HT-29 (cell line): ENCODE measurements at regions not wholly inside any gene's neighbourhood (a gene's known extent, or its start where the extent isn't known, plus 50 kb on each side); places are given as distances from the start of the nearest gene placed in this dataset.
"Not testable (repeated sequence)": the region's sequence is repeated elsewhere in the genome, so short reads cannot be mapped to it uniquely, and the experiment has no call there.

ENCODE experiments used
- DNase-seq: peaks from one replicate; pipeline ENCODE4 v3.0.0-alpha.2; 2015; ENCODE audit warnings: low spot score

DNA sequence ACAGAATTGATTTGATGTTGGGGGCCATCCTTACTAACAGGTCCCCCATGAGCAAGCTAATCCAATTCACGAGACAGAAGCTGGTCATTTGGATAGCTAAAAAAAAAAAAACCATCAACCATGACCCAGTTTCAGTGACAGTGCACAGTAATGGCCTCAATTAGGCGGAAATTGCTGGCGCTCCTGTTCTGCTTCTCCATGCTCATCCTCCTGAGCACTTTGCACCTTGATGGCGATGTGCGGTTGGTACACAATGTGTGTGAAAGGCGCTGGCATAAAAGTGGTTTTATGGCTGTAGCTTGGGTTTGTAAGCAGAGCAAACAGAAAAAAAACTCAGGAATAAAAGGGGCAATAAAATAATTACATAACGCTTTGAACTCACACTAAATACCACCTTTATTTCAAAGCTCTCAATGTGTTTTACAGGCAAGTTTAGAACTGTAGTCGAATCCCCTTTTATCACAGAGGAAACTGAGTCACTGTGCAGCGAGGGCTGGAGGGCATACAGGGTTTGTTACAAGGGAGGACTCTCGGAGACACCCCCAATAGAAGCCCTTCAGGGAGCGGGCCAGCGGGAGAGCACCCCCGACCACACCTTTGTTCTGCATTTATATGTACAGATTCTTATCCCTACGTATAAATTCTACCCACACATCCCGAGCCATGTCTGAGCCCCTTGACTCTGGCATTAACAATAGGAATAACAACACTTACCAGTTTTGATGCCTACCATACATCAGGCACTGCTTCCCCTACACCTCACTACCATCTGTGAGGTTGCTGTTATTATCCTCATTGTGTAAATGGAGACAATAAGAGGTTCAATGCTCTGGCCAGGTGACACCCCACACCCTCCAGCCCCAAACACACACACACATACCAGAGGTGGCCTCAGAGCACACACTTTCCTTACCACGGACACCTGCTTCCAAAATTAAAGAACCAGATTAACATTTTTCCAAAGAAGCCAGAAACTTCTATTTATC, 213.5 kb upstream of the IRF2BP2 start:
- peak; percentile 80 for DNase-seq

DNA sequence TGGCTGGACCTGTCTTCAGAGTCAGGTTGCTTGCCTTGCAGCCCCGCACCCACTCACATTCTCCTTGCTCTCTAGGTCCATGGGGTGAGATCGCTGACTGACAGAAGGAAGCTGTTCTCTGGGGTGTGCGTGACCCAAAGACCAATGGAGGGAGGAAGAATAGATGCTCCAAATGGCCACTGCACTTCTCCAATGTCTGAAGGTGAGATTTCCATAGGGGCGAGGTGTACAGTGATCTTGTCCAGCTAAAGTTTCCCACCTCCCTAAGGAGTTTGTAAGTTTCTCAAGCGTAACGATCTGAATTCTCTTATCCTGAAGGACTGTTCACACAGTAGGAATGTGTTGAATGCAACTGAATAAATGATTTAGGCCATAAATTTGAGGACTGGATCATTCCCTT, 211.9 kb upstream of the IRF2BP2 start:
- DNase-seq = no peak

DNA sequence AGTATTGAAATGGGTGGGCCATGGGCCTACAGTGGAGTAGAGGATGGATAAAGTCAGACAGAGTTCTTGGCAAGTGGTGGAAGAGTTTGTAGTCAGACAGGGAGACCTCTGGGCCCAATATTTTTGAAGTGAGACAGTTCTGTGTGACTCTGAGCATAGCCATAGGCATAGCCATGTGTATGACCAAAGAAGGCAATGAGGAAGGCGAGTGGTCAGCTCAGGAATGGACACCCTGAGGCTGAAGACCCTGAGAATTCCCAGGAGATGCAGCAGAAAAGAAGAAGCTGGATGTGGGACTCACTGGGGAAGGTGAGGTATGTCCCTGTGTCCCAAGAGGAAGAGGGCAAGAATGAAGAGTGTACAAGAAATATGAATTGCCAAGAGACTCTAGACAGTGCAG, 210.6 kb upstream of the IRF2BP2 start:
- DNase-seq = no peak

DNA sequence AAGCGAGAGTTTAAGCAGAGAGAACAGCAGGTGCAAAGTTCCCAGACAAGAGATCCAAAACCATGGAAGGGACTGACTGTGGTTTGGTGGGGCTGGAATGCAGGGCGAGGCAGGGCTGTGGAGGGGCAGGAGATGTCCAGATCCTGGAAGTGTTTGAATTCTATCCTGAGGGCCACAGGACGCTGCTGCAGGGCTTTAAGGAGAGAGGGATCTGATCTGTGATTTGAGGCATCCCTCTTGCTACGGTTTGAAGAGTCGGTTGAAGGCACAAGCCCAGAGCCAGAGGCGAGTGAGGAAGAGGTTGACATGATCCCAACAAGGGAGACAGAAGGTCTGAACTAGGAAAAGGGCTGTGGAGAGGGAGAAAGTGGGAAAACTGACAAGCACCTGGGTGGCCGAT, 209.9 kb upstream of the IRF2BP2 start:
- not testable (repeated sequence) for DNase-seq

DNA sequence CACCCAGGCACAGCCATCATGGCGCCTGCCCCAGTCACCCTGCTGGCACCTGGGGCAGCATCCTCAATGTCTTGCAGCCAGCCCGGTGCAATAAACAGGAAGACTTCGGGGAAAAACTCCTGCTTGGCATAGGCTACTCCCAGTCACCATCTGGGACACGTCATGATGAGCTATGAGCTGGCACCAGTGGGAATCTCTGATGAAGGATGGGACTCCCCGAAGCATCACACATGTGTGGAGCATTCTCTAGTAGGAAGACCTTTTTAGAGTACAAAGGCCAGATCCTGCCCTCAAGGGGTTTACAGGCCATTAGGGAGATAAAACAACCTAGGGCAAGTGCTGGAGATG, 208.0 kb upstream of the IRF2BP2 start:
- DNase-seq = not testable (repeated sequence)

DNA sequence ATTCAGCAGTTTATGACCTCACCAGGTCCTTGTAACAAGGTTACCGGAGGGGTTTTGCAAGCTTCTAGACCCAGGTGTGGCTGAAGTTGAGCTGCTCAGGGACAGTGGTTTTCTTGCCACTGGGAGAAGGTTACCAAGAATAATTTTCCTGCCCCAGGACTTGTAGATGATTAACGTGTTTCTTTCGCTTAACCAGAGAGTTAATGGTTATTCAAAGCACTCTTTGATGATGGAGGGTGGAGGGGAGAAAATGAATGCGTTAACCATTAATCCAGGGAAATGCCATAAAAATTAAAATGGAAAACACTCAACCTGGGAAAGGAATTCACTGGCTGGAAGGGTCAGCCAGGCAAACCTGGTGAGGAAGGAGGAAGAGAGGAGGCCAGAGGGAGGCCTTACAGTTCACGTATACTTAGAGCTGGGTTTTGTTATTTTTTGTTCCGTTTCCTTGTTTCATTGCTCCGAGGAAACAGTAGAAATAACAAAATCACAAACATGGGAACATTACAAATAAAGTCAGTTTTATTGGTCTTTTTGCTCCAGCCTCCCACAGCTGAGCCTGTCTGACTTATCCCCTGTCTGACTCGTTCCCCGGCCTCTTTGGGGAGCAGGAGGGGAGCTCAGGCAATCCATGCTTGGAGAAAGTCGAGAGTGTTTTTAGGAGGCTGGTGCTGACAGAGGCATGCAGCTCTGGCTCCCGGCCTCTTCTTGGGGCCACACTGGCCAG, 207.5 kb upstream of the IRF2BP2 start:
- DNase-seq = peak; percentile 98

DNA sequence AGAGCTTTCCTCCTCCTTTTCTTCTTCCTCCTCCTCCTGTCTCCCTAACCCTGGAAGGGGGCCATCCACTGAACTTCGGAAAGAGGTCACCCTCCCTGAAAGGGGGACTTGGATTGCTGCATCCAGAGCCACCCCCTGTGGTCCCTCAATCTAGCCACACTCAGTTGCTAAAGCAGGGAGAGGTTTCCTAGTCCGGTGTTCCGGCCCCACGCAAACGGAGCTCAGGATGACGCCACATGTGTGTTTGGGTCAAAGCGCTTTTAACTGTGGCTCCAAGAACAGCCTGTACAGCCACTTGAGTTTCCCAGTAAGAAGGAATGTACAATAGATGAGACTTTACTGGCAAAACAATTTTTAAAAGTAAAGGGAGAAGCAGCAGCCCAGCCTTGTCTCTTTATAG, 206.9 kb upstream of the IRF2BP2 start:
- peak; percentile 48 for DNase-seq

DNA sequence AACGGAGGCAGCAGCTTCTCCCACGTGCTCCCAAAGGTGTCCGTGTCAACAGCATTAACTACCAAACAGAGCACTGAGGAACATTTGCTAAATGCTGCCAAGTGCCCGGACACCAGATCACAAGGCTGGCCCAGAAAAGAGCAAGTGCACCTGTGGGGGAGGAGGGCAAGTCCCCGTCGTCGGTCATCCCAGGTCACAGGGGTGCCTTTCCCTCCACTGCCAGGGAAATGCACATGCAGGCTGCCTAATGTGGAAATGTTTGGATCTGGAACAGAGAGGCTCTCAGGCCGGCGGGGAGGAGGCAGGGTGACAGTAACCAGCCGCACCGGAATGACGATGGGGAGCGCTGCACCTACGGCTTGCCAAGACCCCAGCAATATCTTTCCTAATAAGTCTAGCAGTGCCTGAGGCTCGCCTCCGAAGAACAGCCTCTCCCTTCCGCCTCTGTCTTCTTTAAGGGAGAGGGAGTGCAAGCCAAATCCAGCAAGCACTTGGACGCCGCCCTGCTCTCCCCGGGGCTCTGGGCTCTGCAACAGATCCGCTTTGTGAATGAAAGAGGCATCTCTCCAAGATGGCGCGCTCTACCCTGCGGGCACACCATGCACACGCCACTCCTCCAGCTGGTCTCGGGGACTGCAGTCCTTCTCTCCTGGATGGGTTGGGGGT, 206.3 kb upstream of the IRF2BP2 start:
- not testable (repeated sequence) for DNase-seq

DNA sequence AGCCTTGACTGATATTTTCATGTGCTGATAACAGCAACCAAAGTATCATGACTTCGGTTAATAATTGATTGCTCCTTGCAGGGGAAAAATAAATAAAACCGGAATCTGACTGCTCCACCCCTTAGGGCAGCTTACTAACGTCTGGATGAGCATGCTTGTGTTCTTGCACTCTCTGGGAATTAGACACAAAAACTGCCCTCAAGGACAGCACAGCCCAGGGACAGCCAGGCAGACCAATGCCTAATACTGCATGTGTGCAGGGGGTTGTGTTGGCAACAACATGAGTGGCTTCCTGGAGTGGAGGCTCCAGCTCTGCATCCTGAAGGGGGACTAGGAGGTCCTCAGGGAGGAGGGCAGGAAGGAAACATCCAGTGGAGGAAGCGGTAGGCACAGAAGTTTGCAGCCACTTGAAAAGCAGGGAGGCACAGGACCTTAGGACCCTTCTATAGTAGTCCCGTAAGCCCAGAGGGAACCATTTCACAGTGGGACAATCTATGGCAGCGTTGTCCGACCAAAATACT, 205.4 kb upstream of the IRF2BP2 start:
- peak; percentile 53 for DNase-seq

DNA sequence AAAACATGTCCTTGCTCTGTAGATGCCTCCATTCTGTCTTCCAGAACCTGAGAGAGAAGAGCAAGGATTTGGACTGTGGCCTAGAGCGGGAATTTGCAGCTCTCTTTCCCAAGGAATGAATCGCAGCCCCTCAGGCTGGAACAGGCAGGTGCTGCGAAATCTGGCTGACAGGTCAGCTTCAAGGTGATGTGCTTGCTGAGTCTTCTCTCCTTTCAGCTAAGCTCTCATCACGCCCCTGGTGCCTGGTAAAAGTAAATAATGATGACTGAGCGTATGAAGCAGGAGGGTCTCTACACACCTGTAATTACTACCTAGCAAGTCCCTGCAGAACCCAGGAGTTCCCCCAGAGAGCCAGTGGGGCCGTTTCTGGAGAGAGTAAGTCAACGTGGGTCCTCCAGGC, 204.3 kb upstream of the IRF2BP2 start:
- DNase-seq = not testable (repeated sequence)

DNA sequence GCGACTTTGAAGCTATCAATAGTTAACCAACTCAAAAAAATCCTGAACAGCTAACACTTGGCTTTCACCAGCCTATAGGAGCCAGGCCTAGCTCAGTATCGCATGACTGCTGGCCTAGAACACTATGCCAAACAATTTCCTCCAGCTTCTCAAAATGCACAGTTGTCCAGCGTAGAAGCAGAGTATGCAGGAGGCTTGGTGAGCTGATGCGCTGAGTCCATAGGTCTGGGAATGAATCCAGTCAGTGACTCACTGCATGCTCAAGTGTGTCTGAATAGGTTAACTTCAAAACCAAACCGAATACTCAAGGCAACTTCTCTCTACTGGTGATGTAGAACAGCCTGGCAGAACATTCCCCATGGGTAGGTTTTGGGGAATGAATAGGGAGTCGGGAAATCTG, 201.8 kb upstream of the IRF2BP2 start:
- DNase-seq = not testable (repeated sequence)

DNA sequence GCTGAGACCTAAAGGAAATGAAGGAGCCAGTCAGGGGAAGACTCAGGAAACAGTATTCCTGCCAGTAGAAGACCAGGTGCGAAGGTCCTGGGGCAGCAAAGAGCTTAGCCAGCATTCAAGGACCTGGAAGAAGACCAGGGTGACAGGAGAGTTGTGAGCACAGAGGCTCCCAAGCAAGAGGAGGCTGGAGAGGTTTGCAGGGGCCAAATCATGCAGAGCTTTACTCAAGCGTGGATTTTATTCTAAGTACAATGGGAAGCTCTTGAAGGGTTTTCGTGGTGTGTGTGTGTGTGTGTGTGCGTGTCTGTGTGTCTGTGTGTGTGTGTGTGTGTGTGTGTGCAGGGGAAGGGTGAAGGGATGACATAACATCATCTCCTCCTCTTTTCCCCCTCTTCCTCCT, 200.7 kb upstream of the IRF2BP2 start:
- DNase-seq = not testable (repeated sequence)

DNA sequence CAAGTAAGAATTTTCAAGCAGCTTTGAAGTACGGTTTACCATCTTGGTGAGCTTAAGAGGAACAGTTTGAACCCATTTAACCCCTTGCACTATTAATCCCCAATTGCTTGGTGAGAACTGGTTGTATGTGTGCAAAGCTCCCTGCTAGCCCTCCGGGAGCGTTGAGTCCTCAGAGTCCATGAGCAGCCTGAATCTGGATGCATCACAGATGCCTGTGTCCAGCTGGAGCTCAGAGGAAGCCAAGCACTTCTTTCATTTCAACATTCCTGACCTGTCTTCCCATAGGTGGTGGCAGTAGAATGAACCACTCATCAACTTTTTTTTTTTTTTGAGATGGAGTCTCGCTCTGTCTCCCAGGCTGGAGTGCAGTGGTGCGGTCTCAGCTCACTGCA, 199.9 kb upstream of the IRF2BP2 start:
- DNase-seq = not testable (repeated sequence)

DNA sequence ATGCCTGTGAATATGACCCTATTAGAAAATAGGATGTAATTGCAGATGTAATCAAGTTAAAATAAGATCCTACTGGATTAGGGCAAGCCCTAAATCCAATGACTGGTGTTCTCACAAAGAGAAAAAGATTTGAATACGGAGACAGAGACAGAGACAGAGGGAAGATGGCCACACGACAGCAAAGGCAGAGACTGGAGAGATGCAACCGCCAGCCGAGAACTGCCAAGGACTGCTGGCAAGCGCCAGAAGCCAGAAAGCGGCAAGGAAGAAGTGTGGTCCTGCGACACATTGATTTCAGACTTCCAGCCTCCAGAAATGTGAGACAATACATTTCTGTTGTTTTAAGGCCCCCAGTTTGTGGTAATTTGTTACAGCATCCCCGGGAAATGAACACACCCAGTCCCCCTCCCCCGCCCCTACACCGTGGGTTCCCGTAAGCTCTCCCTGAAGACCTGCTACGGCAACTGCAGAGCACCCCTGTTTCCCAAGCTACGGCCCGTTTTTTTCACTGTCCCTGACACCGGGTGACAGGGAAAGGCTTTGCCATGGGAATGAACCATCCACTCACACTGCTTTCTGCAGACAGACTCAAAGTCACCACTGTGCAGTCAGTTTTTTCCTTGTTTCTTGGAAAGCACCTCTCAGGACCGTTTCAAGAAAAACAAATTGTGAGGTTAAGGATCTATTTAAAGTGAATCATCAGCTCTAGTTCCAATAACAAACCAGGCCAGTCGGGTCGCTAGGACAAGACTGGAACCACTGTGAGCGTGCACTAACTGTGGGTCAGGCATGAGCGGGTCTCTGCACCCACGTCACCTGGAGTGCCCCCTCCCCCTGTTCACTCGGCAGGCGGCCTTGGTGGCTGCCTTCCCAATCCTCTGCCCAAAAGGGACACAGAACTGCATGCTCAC, 199.2 kb upstream of the IRF2BP2 start:
- DNase-seq = not testable (repeated sequence)

DNA sequence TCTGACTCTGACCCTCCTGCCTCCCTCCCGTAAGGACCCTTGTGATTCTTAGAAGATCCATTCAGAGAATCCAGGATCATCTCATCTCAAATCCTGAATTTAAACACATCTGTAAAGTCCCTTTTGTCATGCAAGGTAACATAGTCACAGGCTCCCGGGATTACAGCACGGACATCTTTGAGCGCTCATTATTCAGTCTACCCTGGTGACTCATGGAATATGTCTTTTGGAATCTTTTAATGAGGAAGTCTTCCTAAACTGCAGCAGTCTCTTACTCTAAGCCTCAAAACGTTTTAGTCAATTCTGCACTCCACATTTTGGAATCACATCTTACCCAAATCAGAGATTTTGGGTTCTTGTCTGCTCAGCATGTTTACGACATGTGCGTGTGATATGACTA, 198.5 kb upstream of the IRF2BP2 start:
- not testable (repeated sequence) for DNase-seq

DNA sequence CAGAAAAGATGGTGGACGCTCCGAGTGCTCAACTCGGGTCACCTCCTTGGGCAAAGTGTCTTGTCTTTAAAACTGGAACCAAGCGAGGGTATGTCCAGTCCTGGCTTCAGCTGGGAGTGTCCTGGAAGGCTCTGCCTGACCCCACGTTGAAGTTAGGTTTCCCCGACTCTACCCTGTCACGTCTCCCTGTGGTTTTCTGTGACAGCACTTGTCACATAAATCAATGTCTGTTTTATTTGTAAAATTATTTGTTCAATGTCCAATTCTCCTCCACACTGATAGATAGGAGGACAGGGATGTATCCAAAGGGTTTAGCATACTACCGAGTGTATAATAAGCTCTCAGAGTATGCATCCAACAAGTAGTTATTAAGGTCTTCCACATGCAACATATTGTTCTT, 197.7 kb upstream of the IRF2BP2 start:
- DNase-seq = not testable (repeated sequence)

DNA sequence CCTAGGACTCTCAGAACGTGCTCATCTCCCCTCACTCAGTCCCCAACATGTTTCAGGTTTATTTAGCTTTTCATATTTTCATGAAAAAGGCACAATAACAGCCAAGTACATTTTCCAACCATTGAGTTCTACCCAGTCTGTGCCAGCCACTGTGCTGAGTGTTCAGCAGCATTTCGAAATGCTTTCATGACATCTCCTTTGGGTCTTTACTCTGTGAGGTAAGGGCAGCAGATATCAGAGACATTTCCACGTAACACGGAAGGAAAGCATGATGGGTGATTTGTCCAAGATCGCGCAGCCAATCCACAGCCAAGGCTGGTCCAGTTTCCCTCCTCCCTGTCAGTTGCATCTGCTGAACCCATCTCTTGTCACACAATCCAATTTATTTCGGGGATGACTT, 192.6 kb upstream of the IRF2BP2 start:
- DNase-seq = not testable (repeated sequence)

DNA sequence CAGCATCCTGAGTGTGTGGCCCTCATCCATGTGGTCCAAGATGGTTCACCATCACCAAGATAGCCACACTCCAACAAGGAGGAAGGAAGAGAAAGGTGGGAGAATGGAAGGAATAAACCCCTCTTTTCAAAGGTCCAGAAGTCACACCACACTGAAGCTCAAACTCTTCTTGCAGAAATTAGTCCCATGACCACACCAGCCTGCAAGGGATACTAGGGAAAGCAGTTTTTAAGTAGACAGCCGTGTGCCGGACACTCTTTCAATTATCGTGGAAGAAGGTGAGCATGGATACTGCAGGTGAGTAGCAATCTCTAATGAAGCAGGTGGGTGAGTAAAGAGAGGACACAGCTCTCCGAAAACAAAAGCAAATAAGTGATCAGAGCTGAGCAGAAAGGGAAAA, 191.7 kb upstream of the IRF2BP2 start:
- DNase-seq = not testable (repeated sequence)

DNA sequence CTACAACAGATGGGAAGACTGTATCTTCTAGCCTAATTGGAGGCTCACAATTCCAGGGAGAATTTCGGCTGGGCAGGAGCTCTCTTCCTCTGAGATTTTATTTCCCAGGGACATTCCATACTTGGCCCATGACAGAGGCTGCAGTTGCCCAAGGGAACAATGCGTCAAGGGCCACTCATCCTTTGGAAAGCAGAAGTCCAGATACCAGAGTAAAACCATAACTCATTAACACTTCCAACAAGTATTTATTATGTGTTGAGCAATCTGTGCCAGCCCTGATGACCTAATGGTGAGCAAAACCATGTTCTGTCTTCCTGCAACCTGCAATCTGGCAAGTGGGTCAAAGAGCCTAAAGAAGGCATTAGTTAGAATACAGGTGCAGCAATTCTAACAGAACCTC, 191.2 kb upstream of the IRF2BP2 start:
- DNase-seq = not testable (repeated sequence)

DNA sequence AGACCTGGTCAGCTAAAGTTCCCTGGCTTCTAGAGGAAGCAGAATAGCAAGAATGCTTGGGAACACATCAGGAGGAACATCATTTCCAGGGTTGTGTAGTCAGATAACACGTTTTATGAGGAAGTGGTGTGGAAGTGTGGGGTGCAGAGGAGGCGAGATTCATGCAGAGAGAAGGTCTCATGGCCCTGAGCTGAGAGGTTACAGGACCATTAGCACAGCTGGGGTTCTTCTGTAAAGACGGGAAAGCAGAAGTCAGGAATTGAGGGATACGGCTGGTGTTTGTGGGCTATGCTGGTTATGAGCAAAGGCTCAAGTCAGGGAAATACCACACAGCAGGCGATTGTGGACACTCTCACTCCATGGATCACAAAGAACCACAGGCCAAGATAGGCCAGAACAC, 190.6 kb upstream of the IRF2BP2 start:
- DNase-seq = not testable (repeated sequence)
